DOHH2 (cell line): ENCODE measurements at regions not wholly inside any gene's neighbourhood (a gene's known extent, or its start where the extent isn't known, plus 50 kb on each side); places are given as distances from the start of the nearest gene placed in this dataset.

ENCODE experiments used
- H3F3A ChIP-seq: fragments of 200-600 bp; sonication (generic), shearing (Covaris generic); 2 replicates; pipeline ENCODE4 v1.6.0; 2016; ENCODE audit warnings: antibody characterized with exemption, mild to moderate bottlenecking; ENCODE audit not compliant: control insufficient read depth, insufficient read depth
- H3K27ac ChIP-seq: fragments of 200-600 bp; sonication (generic); 2 replicates; pipeline ENCODE4 v1.5.1; 2014; ENCODE audit warnings: low read depth, mild to moderate bottlenecking, low read length, moderate library complexity
- H3K27me3 ChIP-seq: fragments of 200-600 bp; sonication (generic); 2 replicates; pipeline ENCODE4 v1.6.1; 2014; ENCODE audit warnings: mild to moderate bottlenecking, low read length, mixed read lengths; ENCODE audit not compliant: control insufficient read depth
- H3K36me3 ChIP-seq: fragments of 200-600 bp; sonication (generic); 2 replicates; pipeline ENCODE4 v1.6.1; 2014; ENCODE audit warnings: mild to moderate bottlenecking, low read length, moderate library complexity, mixed read lengths; ENCODE audit not compliant: control insufficient read depth
- H3K4me1 ChIP-seq: fragments of 200-600 bp; sonication (generic); 2 replicates; pipeline ENCODE4 v1.6.1; 2014; ENCODE audit warnings: mild to moderate bottlenecking, low read length, mixed read lengths; ENCODE audit not compliant: control insufficient read depth
- H3K4me2 ChIP-seq: fragments of 200-600 bp; sonication (generic); 2 replicates; pipeline ENCODE4 v1.6.0; 2014; ENCODE audit warnings: mild to moderate bottlenecking, low read length, moderate library complexity
- H3K4me3 ChIP-seq: fragments of 200-600 bp; sonication (generic); 2 replicates; pipeline ENCODE4 v1.5.1; 2014; ENCODE audit warnings: mild to moderate bottlenecking, low read length, mixed read lengths
- H3K79me2 ChIP-seq: fragments of 200-600 bp; sonication (generic); 2 replicates; pipeline ENCODE4 v1.6.1; 2014; ENCODE audit warnings: mild to moderate bottlenecking, low read length, mixed read lengths; ENCODE audit not compliant: control insufficient read depth
- H3K9me2 ChIP-seq: fragments of 200-600 bp; sonication (generic); replicated peaks from 2 replicates; pipeline ENCODE4 v1.6.1; 2014; ENCODE audit warnings: mild to moderate bottlenecking, low read length, mixed read lengths; ENCODE audit not compliant: control insufficient read depth
- H3K9me3 ChIP-seq: fragments of 200-600 bp; sonication (generic); 2 replicates; pipeline ENCODE4 v1.6.1; 2014; ENCODE audit warnings: antibody characterized with exemption, low read length, mixed read lengths; ENCODE audit not compliant: control insufficient read depth, insufficient read depth
- H4K20me1 ChIP-seq: fragments of 200-600 bp; sonication (generic); 2 replicates; pipeline ENCODE4 v1.6.0; 2014; ENCODE audit warnings: low read depth, mild to moderate bottlenecking, antibody characterized with exemption, low read length, moderate library complexity; ENCODE audit not compliant: control insufficient read depth, insufficient read depth
- EZH2phosphoT487 ChIP-seq: fragments of 200-600 bp; sonication (generic); IDR thresholded peaks from 2 replicates; pipeline ENCODE4 v1.6.1; 2017; ENCODE audit warnings: borderline replicate concordance, mild to moderate bottlenecking, antibody characterized with exemption, low read length, moderate library complexity, mixed read lengths
- TF ChIP-seq, protein P1 (sequence below): fragments of 200-600 bp; sonication (generic); IDR thresholded peaks from one replicate; pipeline ENCODE4 v1.5.1; 2014; ENCODE audit warnings: antibody characterized with exemption, mild to moderate bottlenecking, low read depth, low read length; ENCODE audit not compliant: poor library complexity, severe bottlenecking

GRCh38 chr10:78643513-78643912 is 425.3 kb upstream of the ZMIZ1 start:
- TF ChIP-seq, protein P1, sequence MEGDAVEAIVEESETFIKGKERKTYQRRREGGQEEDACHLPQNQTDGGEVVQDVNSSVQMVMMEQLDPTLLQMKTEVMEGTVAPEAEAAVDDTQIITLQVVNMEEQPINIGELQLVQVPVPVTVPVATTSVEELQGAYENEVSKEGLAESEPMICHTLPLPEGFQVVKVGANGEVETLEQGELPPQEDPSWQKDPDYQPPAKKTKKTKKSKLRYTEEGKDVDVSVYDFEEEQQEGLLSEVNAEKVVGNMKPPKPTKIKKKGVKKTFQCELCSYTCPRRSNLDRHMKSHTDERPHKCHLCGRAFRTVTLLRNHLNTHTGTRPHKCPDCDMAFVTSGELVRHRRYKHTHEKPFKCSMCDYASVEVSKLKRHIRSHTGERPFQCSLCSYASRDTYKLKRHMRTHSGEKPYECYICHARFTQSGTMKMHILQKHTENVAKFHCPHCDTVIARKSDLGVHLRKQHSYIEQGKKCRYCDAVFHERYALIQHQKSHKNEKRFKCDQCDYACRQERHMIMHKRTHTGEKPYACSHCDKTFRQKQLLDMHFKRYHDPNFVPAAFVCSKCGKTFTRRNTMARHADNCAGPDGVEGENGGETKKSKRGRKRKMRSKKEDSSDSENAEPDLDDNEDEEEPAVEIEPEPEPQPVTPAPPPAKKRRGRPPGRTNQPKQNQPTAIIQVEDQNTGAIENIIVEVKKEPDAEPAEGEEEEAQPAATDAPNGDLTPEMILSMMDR, result no peak
- TF ChIP-seq EZH2phosphoT487, result no peak
- no peak overlapping the region for H3K27ac ChIP-seq
- H3K27me3 ChIP-seq, result no peaks in the 10 kb centered on the region
- H3F3A ChIP-seq, result no peaks in the 10 kb centered on the region
- H3K4me3 ChIP-seq, result no peak overlapping the region
- H3K9me3 ChIP-seq, result no peaks in the 10 kb centered on the region
- no peaks in the 10 kb centered on the region for H3K79me2 ChIP-seq
- no peaks in the 10 kb centered on the region for H4K20me1 ChIP-seq
- no peaks in the 10 kb centered on the region for H3K36me3 ChIP-seq
- peaks cover 29% of the 10 kb centered on the region for H3K4me1 ChIP-seq
- H3K4me2 ChIP-seq, result no peak overlapping the region
- H3K9me2 ChIP-seq, result no peaks in the 10 kb centered on the region

- TF ChIP-seq, protein P1, result no peak
- no peak for TF ChIP-seq EZH2phosphoT487
- Histone ChIP-seq H3K36me3 (no peaks in the 10 kb centered on the region), H3K4me3 (no peak overlapping the region), H3F3A (no peaks in the 10 kb centered on the region), H3K9me2 (no peaks in the 10 kb centered on the region), H3K4me1 (peaks cover 29% of the 10 kb centered on the region), H3K27ac (no peak overlapping the region), H3K9me3 (no peaks in the 10 kb centered on the region), H3K79me2 (no peaks in the 10 kb centered on the region), H3K4me2 (no peak overlapping the region), H4K20me1 (no peaks in the 10 kb centered on the region), H3K27me3 (peaks cover 3% of the 10 kb centered on the region; the same call in 1 of the 2 replicates)
Measured at GRCh38 chr10:78644550-78644949, 424.2 kb upstream of the ZMIZ1 start.

DNA sequence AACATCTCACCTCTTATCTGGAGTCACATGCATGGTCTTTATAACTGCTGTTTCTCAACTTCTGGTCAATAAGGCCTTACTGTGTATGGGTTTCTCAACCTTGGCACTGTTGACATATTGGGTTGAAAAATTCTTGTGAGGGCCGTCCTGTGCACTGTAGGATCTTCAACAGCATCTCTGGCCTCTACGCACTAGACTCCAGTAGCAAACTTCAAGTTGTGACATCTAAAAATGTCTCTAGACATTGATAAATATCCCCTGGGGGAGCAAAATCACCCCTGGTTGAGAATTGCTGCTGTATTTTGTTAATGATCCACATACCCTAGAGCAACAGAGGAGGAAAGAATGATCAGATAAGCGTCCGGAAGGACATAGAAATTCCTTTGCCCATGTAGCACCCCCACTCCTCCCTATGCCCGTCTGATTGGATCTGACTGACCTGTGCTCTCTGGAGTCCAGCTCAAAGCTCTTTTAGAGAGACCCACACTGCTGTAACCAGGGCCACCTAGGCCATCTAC is 423.5 kb upstream of the ZMIZ1 start:
- Histone ChIP-seq H3K27me3 (peaks cover 6% of the 10 kb centered on the region; the same call in 1 of the 2 replicates), H3K4me1 (peaks cover 28% of the 10 kb centered on the region), H3K9me3 (no peaks in the 10 kb centered on the region), H3F3A (no peaks in the 10 kb centered on the region), H3K4me3 (no peak overlapping the region), H3K36me3 (no peaks in the 10 kb centered on the region), H3K79me2 (no peaks in the 10 kb centered on the region), H3K4me2 (no peak overlapping the region), H4K20me1 (no peaks in the 10 kb centered on the region), H3K9me2 (no peaks in the 10 kb centered on the region), H3K27ac (no peak overlapping the region)
- TF ChIP-seq EZH2phosphoT487, result no peak
- TF ChIP-seq, protein P1, result no peak
